OCI-LY3 (cell line): ENCODE measurements at regions not wholly inside any gene's neighbourhood (a gene's known extent, or its start where the extent isn't known, plus 50 kb on each side); places are given as distances from the start of the nearest gene placed in this dataset.

Experiments
- H2AFZ ChIP-seq: fragments of 200-600, 300-600 bp; shearing (Covaris generic); 2 replicates; pipeline ENCODE4 v1.6.0; 2014; ENCODE audit warnings: antibody characterized with exemption, low read depth, low read length
- H3K27ac ChIP-seq: fragments of 200-600, 300-600 bp; sonication (generic); 2 replicates; pipeline ENCODE4 v1.5.1; 2014; ENCODE audit warnings: mild to moderate bottlenecking, low read length, moderate library complexity, mixed read lengths
- H3K27me3 ChIP-seq: fragments of 200-600, 300-600 bp; sonication (generic); 2 replicates; pipeline ENCODE4 v1.6.1; 2014; ENCODE audit warnings: low read depth, low read length, mixed read lengths
- H3K36me3 ChIP-seq: fragments of 200-600, 300-600 bp; sonication (generic); replicated peaks from 2 replicates; pipeline ENCODE3; 2014; ENCODE audit warnings: low read depth, low read length, mixed read lengths
- H3K4me1 ChIP-seq: fragments of 300-600, 200-600 bp; sonication (generic); 2 replicates; pipeline ENCODE4 v1.6.1; 2014; ENCODE audit warnings: low read length, mixed read lengths
- H3K4me2 ChIP-seq: fragments of 200-600, 300-600 bp; sonication (generic); 2 replicates; pipeline ENCODE4 v1.6.1; 2014; ENCODE audit warnings: low read length, mixed read lengths
- H3K4me3 ChIP-seq: fragments of 300-600, 200-600 bp; sonication (generic); 2 replicates; pipeline ENCODE4 v1.5.1; 2014; ENCODE audit warnings: antibody characterized with exemption, mild to moderate bottlenecking, low read length, moderate library complexity
- H3K79me2 ChIP-seq: fragments of 300-600, 200-600 bp; shearing (Covaris generic); 2 replicates; pipeline ENCODE4 v1.6.1; 2014; ENCODE audit warnings: mild to moderate bottlenecking, low read length, mixed read lengths
- H3K9ac ChIP-seq: fragments of 300-600, 200-600 bp; shearing (Covaris generic); 2 replicates; pipeline ENCODE4 v1.6.0; 2014; ENCODE audit warnings: mild to moderate bottlenecking, low read length, moderate library complexity
- H3K9me3 ChIP-seq: fragments of 200-600, 300-600 bp; shearing (Covaris generic); 2 replicates; pipeline ENCODE4 v1.6.1; 2014; ENCODE audit warnings: low read length, mixed read lengths; ENCODE audit not compliant: insufficient read depth
- H4K20me1 ChIP-seq: fragments of 200-600, 300-600 bp; sonication (generic); 2 replicates; pipeline ENCODE4 v1.6.1; 2016; ENCODE audit warnings: low read length, mixed read lengths; ENCODE audit not compliant: insufficient read depth
- CTCF ChIP-seq: fragments of 200-600, 300-600 bp; sonication (generic); IDR thresholded peaks from 2 replicates; pipeline ENCODE4 v1.5.1; 2014; ENCODE audit warnings: antibody characterized with exemption, low read length, low read depth
- EZH2phosphoT487 ChIP-seq: fragments of 200-600 bp; shearing (Covaris generic); IDR thresholded peaks from 2 replicates; pipeline ENCODE4 v1.6.1; 2018; ENCODE audit warnings: antibody characterized with exemption, mixed run types, low read depth

- Histone ChIP-seq H3K9ac (no peak overlapping the region), H4K20me1 (no peaks in the 10 kb centered on the region), H3K36me3 (no peaks in the 10 kb centered on the region), H3K4me2 (no peak overlapping the region), H3K27ac (no peak overlapping the region), H3K4me1 (no peaks in the 10 kb centered on the region), H3K4me3 (no peak overlapping the region), H2AFZ (no peak overlapping the region), H3K9me3 (no peaks in the 10 kb centered on the region), H3K27me3 (no peaks in the 10 kb centered on the region), H3K79me2 (no peaks in the 10 kb centered on the region)
- TF ChIP-seq CTCF (no peak), EZH2phosphoT487 (no peak)
Observed at GRCh38 chr4:29175291-29175690, 1544.9 kb upstream of the PCDH7 start.

GRCh38 chr4:29199025-29199424, 1521.1 kb upstream of the PCDH7 start:
- Histone ChIP-seq H3K36me3 (no peaks in the 10 kb centered on the region), H3K27ac (no peak overlapping the region), H3K79me2 (no peaks in the 10 kb centered on the region), H3K4me2 (no peak overlapping the region), H4K20me1 (no peaks in the 10 kb centered on the region), H3K4me3 (no peak overlapping the region), H3K9ac (no peak overlapping the region), H3K27me3 (no peaks in the 10 kb centered on the region), H3K4me1 (no peaks in the 10 kb centered on the region), H2AFZ (no peak overlapping the region), H3K9me3 (no peaks in the 10 kb centered on the region; the same call in 1 of the 2 replicates)
- TF ChIP-seq EZH2phosphoT487 (no peak), CTCF (no peak)

GRCh38 chr4:29199485-29199884, 1520.7 kb upstream of the PCDH7 start:
- Histone ChIP-seq H3K79me2 (no peaks in the 10 kb centered on the region), H3K27me3 (no peaks in the 10 kb centered on the region), H3K4me1 (no peaks in the 10 kb centered on the region), H2AFZ (no peak overlapping the region), H3K36me3 (no peaks in the 10 kb centered on the region), H3K4me3 (no peak overlapping the region), H3K9ac (no peak overlapping the region), H3K4me2 (no peak overlapping the region), H4K20me1 (no peaks in the 10 kb centered on the region), H3K27ac (no peak overlapping the region), H3K9me3 (no peaks in the 10 kb centered on the region; the same call in 1 of the 2 replicates)
- TF ChIP-seq EZH2phosphoT487: no peak
- no peak for TF ChIP-seq CTCF

- H3K4me3 ChIP-seq: no peak overlapping the region
- H4K20me1 ChIP-seq: no peaks in the 10 kb centered on the region
- H3K27me3 ChIP-seq: no peaks in the 10 kb centered on the region
- TF ChIP-seq EZH2phosphoT487 (no peak), CTCF (no peak)
- H3K79me2 ChIP-seq: no peaks in the 10 kb centered on the region
- H3K36me3 ChIP-seq: no peaks in the 10 kb centered on the region
- H3K4me2 ChIP-seq: no peak overlapping the region
- H3K9me3 ChIP-seq: no peaks in the 10 kb centered on the region
- H2AFZ ChIP-seq: no peak overlapping the region
- H3K4me1 ChIP-seq: no peaks in the 10 kb centered on the region
- H3K9ac ChIP-seq: no peak overlapping the region
- H3K27ac ChIP-seq: no peak overlapping the region
Observed at GRCh38 chr4:29213020-29213419, 1507.1 kb upstream of the PCDH7 start.
